Trophoblast cell (in vitro differentiated cells and primary cell): ENCODE measurements at regions not wholly inside any gene's neighbourhood (a gene's known extent, or its start where the extent isn't known, plus 50 kb on each side); places are given as distances from the start of the nearest gene placed in this dataset.

Experiments
- DNase-seq, 2 donors: peaks; one replicate each; pipeline ENCODE4 v3.0.0-alpha.2; 2016
- H2AFZ ChIP-seq: 2 replicates; pipeline ENCODE4 v1.6.1; 2013; ENCODE audit warnings: low read length, moderate library complexity, mild to moderate bottlenecking; ENCODE audit not compliant: insufficient read depth, poor library complexity
- H2AK5ac ChIP-seq: 2 replicates; pipeline ENCODE4 v1.6.1; 2013; ENCODE audit warnings: mild to moderate bottlenecking, low read length
- H2BK120ac ChIP-seq: 2 replicates; pipeline ENCODE4 v1.6.1; 2013; ENCODE audit warnings: low read length, mild to moderate bottlenecking, moderate library complexity; ENCODE audit not compliant: insufficient read depth, poor library complexity
- H2BK12ac ChIP-seq: 2 replicates; pipeline ENCODE4 v1.6.1; 2013; ENCODE audit warnings: mild to moderate bottlenecking, low read length, moderate library complexity
- H2BK5ac ChIP-seq: 2 replicates; pipeline ENCODE4 v1.6.1; 2013; ENCODE audit warnings: low read length, low read depth, moderate library complexity, mild to moderate bottlenecking; ENCODE audit not compliant: poor library complexity
- H3K14ac ChIP-seq: 2 replicates; pipeline ENCODE4 v1.6.1; 2013; ENCODE audit warnings: mild to moderate bottlenecking, low read length
- H3K18ac ChIP-seq: 2 replicates; pipeline ENCODE4 v1.6.1; 2013; ENCODE audit warnings: mild to moderate bottlenecking, low read length
- H3K23ac ChIP-seq: 2 replicates; pipeline ENCODE4 v1.6.1; 2013; ENCODE audit warnings: low read length
- H3K27ac ChIP-seq: 2 replicates; pipeline ENCODE4 v1.5.1; 2013; ENCODE audit warnings: low read depth, mild to moderate bottlenecking, inconsistent platforms, low read length, moderate library complexity
- H3K27me3 ChIP-seq: 2 replicates; pipeline ENCODE4 v1.6.1; 2013; ENCODE audit warnings: inconsistent platforms, mild to moderate bottlenecking, low read length, moderate library complexity; ENCODE audit not compliant: insufficient read depth
- H3K36me3 ChIP-seq, 2 experiments: 1 replicate in 1 of 2; 2 replicates in 1 of 2; pipeline ENCODE4 v1.6.1; 2013; ENCODE audit warnings: low read length in 2 of 2, mild to moderate bottlenecking in 2 of 2, moderate library complexity in 1 of 2; ENCODE audit not compliant: insufficient read depth in 2 of 2, control insufficient read depth in 1 of 2
- H3K4ac ChIP-seq: 2 replicates; pipeline ENCODE4 v1.6.1; 2013; ENCODE audit warnings: low read depth, mild to moderate bottlenecking, low read length, moderate library complexity
- H3K4me1 ChIP-seq, 2 experiments: 1 replicate in 1 of 2; 2 replicates in 1 of 2; pipeline ENCODE4 v1.6.1; 2013; ENCODE audit warnings: low read length in 2 of 2, mild to moderate bottlenecking in 2 of 2, moderate library complexity in 1 of 2; ENCODE audit not compliant: insufficient read depth in 2 of 2, control insufficient read depth in 1 of 2
- H3K4me2 ChIP-seq: 2 replicates; pipeline ENCODE4 v1.6.1; 2013; ENCODE audit warnings: inconsistent platforms, mild to moderate bottlenecking, low read length, moderate library complexity
- H3K4me3 ChIP-seq: 2 replicates; pipeline ENCODE4 v1.5.1; 2013; ENCODE audit warnings: mild to moderate bottlenecking, low read depth, low read length, inconsistent platforms
- H3K79me1 ChIP-seq: one replicate; pipeline ENCODE4 v1.6.1; 2013; ENCODE audit warnings: low read length
- H3K79me2 ChIP-seq: 2 replicates; pipeline ENCODE4 v1.6.1; 2013; ENCODE audit warnings: low read length, mild to moderate bottlenecking; ENCODE audit not compliant: control insufficient read depth, insufficient read depth, poor library complexity
- H3K9ac ChIP-seq: 2 replicates; pipeline ENCODE4 v1.6.1; 2013; ENCODE audit warnings: mild to moderate bottlenecking, low read length
- H3K9me3 ChIP-seq: 2 replicates; pipeline ENCODE4 v1.6.1; 2013; ENCODE audit warnings: low read depth, mild to moderate bottlenecking, control low read depth, inconsistent platforms, low read length; ENCODE audit not compliant: insufficient read depth
- H4K12ac ChIP-seq: 2 replicates; pipeline ENCODE4 v1.6.1; 2013; ENCODE audit warnings: low read depth, mild to moderate bottlenecking, low read length, moderate library complexity
- H4K8ac ChIP-seq: 2 replicates; pipeline ENCODE4 v1.6.1; 2013; ENCODE audit warnings: low read depth, mild to moderate bottlenecking, low read length, moderate library complexity
- H4K91ac ChIP-seq: one replicate; pipeline ENCODE4 v1.6.1; 2013; ENCODE audit warnings: low read depth, mild to moderate bottlenecking, low read length, moderate library complexity
- WGBS: extraction: QIAGEN DNeasy Blood & Tissue Kit; methylation state at CpG from one replicate; pipeline ENCODE4 v1.1.7; 2013; ENCODE audit warnings: missing lambda C conversion rate; ENCODE audit not compliant: insufficient read length, insufficient coverage; ENCODE audit errors: extremely low coverage; 5-methylcytosine and 5-hydroxymethylcytosine counted together

GRCh38 chr10:90983914-90984549, 63.1 kb upstream of the ANKRD1 start:
- no peak overlapping the region for H2BK5ac ChIP-seq
- H3K36me3 ChIP-seq, result no peaks in the 10 kb centered on the region
- H2AFZ ChIP-seq, result no peak overlapping the region
- no peak overlapping the region for H3K4me2 ChIP-seq
- no peaks in the 10 kb centered on the region for H3K9me3 ChIP-seq
- no peak overlapping the region for H3K23ac ChIP-seq
- H3K27ac ChIP-seq, result no peak overlapping the region
- no peak overlapping the region for H3K4me3 ChIP-seq
- DNase-seq, result no peak
- WGBS, result no CpG with 5 or more reads among the region's 6 CpGs
- no peak overlapping the region for H2BK120ac ChIP-seq
- no peak overlapping the region for H4K8ac ChIP-seq
- no peak overlapping the region for H2AK5ac ChIP-seq
- no peak overlapping the region for H3K18ac ChIP-seq
- no peak overlapping the region for H4K91ac ChIP-seq
- H4K12ac ChIP-seq, result no peak overlapping the region
- H2BK12ac ChIP-seq, result no peak overlapping the region
- H3K9ac ChIP-seq, result no peak overlapping the region
- H3K4me1 ChIP-seq, result no peaks in the 10 kb centered on the region
- no peak overlapping the region for H3K4ac ChIP-seq
- H3K79me2 ChIP-seq, result no peaks in the 10 kb centered on the region
- no peak overlapping the region for H3K14ac ChIP-seq
- H3K79me1 ChIP-seq, result no peaks in the 10 kb centered on the region
- H3K27me3 ChIP-seq, result no peaks in the 10 kb centered on the region

GRCh38 chr10:90984898-90985297, 64.0 kb upstream of the ANKRD1 start:
- no CpG with 5 or more reads among the region's 3 CpGs for WGBS
- Histone ChIP-seq H3K4me2 (no peak overlapping the region), H3K23ac (no peak overlapping the region)

GRCh38 chr10:90985321-90985933, 64.5 kb upstream of the ANKRD1 start:
- H3K27me3 ChIP-seq, result no peaks in the 10 kb centered on the region
- H3K9me3 ChIP-seq, result no peaks in the 10 kb centered on the region
- no peak overlapping the region for H2BK120ac ChIP-seq
- no peaks in the 10 kb centered on the region for H3K79me1 ChIP-seq
- H3K9ac ChIP-seq, result no peak overlapping the region
- H3K36me3 ChIP-seq, result no peaks in the 10 kb centered on the region
- H3K14ac ChIP-seq, result no peak overlapping the region
- no peak overlapping the region for H4K12ac ChIP-seq
- no peak overlapping the region for H3K18ac ChIP-seq
- DNase-seq, result no peak
- H3K79me2 ChIP-seq, result no peaks in the 10 kb centered on the region
- no peak overlapping the region for H3K4me3 ChIP-seq
- H2AFZ ChIP-seq, result no peak overlapping the region
- no CpG with 5 or more reads among the region's 3 CpGs for WGBS
- no peak overlapping the region for H3K23ac ChIP-seq
- no peak overlapping the region for H3K4ac ChIP-seq
- no peak overlapping the region for H4K8ac ChIP-seq
- no peak overlapping the region for H3K4me2 ChIP-seq
- no peaks in the 10 kb centered on the region for H3K4me1 ChIP-seq
- H2BK12ac ChIP-seq, result no peak overlapping the region
- no peak overlapping the region for H4K91ac ChIP-seq
- H2AK5ac ChIP-seq, result no peak overlapping the region
- H3K27ac ChIP-seq, result no peak overlapping the region
- H2BK5ac ChIP-seq, result no peak overlapping the region

More at GRCh38 chr10:90984898-90985297, 64.0 kb upstream of the ANKRD1 start:
- Histone ChIP-seq H2AK5ac (no peak overlapping the region), H2BK12ac (no peak overlapping the region), H3K4ac (no peak overlapping the region), H3K79me2 (no peaks in the 10 kb centered on the region), H2BK120ac (no peak overlapping the region), H2AFZ (no peak overlapping the region), H3K27ac (no peak overlapping the region), H3K4me3 (no peak overlapping the region), H3K27me3 (no peaks in the 10 kb centered on the region), H4K8ac (no peak overlapping the region), H3K36me3 (no peaks in the 10 kb centered on the region), H3K18ac (no peak overlapping the region), H4K12ac (no peak overlapping the region), H3K14ac (no peak overlapping the region), H3K9me3 (no peaks in the 10 kb centered on the region), H2BK5ac (no peak overlapping the region), H3K79me1 (no peaks in the 10 kb centered on the region), H4K91ac (no peak overlapping the region), H3K9ac (no peak overlapping the region), H3K4me1 (no peaks in the 10 kb centered on the region)
- no peak for DNase-seq

GRCh38 chr10:90986136-90986760, 65.4 kb upstream of the ANKRD1 start:
- H2AFZ ChIP-seq, result no peak overlapping the region

More at GRCh38 chr10:90986136-90986760, 65.4 kb upstream of the ANKRD1 start:
- H4K12ac ChIP-seq, result no peak overlapping the region
- no CpG with 5 or more reads among the region's 2 CpGs for WGBS
- H3K4me1 ChIP-seq, result no peaks in the 10 kb centered on the region
- H3K4me2 ChIP-seq, result no peak overlapping the region
- no peaks in the 10 kb centered on the region for H3K79me1 ChIP-seq
- no peak overlapping the region for H2BK5ac ChIP-seq
- no peak overlapping the region for H2BK12ac ChIP-seq
- no peak overlapping the region for H4K91ac ChIP-seq
- no peak overlapping the region for H3K4ac ChIP-seq
- H4K8ac ChIP-seq, result no peak overlapping the region
- no peaks in the 10 kb centered on the region for H3K79me2 ChIP-seq
- H2AK5ac ChIP-seq, result no peak overlapping the region
- H3K36me3 ChIP-seq, result no peaks in the 10 kb centered on the region
- no peak overlapping the region for H3K4me3 ChIP-seq
- H3K27me3 ChIP-seq, result no peaks in the 10 kb centered on the region
- no peak overlapping the region for H3K9ac ChIP-seq
- H2BK120ac ChIP-seq, result no peak overlapping the region
- H3K18ac ChIP-seq, result no peak overlapping the region
- no peak overlapping the region for H3K27ac ChIP-seq
- no peak overlapping the region for H3K23ac ChIP-seq
- H3K9me3 ChIP-seq, result no peaks in the 10 kb centered on the region
- no peak for DNase-seq
- H3K14ac ChIP-seq, result no peak overlapping the region
